GM18867 (cell line): ENCODE measurements at regions not wholly inside any gene's neighbourhood (a gene's known extent, or its start where the extent isn't known, plus 50 kb on each side); places are given as distances from the start of the nearest gene placed in this dataset.

Source experiments
- ATAC-seq: cut with Tn5 transposase; IDR thresholded peaks from one replicate; pipeline ENCODE4 v1.9.1; 2021; ENCODE audit warnings: mild to moderate bottlenecking, moderate library complexity; ENCODE audit not compliant: unreplicated experiment

- no peak for ATAC-seq
These were observed 567.0 kb upstream of the MCTP2 start for GRCh38 chr15:93664213-93664956.

GRCh38 chr15:93662162-93662885 lies 569.0 kb upstream of the MCTP2 start:
- no peak for ATAC-seq

GRCh38 chr15:93658026-93658816 lies 569.2 kb upstream of the RGMA start:
- no peak for ATAC-seq

DNA sequence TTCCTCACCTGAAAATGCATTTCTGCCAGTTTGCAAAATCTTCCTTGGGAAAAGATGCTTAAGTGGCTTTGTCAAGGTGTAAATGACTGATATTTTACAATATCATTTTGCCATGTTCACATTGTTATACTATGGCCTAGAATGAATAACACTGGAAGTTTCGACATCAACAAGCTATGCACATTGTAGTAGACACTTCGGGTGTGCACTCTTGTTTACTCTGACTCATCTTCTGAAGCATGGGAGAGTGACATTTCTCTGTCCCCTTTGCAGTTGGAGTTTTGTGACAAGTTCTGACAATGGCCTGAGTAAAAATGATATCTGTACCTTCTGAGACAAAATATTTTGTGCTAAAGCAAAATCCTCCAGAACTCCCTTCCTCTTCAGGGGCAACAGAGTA lies 567.0 kb upstream of the RGMA start:
- no peak for ATAC-seq

DNA sequence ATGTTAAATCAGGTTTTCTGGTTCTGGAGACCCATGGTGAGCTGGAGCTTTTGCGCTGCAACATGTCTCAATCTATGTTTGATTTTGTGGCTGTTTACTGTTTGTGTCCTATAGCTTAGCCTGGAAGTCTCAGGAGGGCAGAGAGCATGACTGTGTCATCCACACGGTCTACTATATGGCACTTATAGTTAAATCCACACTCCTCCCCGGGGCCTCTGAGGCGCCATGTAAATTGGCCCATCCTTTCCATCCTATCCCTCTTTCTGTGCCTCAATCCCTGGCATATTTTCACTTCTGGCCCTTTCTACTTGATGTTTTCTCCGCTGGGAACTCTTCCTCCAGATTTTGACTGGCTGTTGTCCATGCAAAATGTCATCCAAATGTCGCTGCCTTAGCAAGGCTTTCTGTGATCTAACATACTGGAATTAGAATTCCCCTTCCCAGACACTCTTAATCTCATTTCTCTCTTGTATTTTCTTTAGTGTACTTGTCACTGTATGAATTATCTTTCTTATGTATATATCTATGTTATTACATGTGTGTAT lies 560.8 kb upstream of the RGMA start:
- no peak for ATAC-seq

DNA sequence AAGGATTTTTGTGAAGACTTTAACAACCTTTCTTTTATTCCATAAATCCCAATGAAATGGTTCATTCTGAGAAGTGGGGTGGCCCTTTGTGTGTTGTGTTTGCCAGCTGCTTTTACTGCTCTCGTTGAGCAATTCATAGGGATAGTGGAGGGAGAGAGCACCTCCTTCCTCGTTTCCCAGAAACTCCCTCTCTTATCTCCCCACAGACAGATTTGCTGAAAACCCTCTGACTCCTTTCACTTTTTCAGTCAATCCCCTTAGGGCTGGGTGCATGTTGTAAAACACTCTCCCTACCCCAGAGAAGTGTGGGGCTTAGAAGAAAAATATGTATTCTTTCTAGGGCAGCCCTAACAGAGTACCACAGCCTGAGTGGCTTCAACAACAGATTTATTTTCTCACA lies 557.2 kb upstream of the RGMA start:
- no peak for ATAC-seq

DNA sequence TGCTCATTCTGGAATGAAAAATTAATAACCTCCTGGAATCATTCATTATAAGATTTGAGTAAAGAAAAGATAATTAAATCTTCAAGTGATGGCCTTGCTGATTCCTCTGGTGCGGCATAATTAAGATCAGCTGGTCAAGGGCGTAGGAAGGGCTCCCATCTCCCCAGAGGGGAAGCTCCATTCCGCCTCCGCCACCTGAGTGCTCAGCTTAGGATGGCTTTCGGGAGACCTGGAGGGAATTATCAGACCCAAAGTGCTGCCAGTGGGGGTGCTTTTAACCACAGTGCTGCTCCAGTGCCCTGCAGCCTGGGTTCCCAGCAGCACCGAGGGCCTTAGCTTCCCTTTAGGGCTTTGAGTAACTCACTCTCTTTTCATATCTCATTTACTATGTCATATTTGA lies 556.6 kb upstream of the RGMA start:
- no peak for ATAC-seq

GRCh38 chr15:93644595-93644994 lies 555.6 kb upstream of the RGMA start:
- ATAC-seq: no peak

GRCh38 chr15:93640411-93640962 lies 551.5 kb upstream of the RGMA start:
- ATAC-seq: no peak

GRCh38 chr15:93631958-93632618 lies 543.1 kb upstream of the RGMA start:
- ATAC-seq: no peak

- ATAC-seq: no peak
These were observed 530.6 kb upstream of the RGMA start for GRCh38 chr15:93619597-93619996.

DNA sequence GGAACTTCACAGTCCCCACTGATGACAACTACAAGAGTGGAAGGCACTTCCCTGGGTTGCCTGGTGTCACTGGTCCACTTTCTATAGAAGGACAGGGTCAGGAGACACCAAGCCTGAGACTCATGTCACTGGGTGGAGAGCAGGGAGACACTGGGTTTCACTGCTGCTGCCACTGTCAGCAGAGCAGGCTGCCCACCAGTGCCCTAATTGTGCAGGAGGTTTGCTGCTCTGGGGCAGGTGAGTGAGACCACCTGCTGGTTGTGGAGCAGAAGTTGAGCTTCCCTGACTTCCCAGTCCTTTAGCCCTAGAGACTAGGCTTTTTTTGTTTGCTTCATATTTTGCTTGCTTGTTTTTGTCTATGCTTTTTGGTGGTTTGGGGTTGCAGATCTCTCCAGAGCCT lies 528.4 kb upstream of the RGMA start:
- no peak for ATAC-seq

GRCh38 chr15:93614386-93615104 lies 525.5 kb upstream of the RGMA start:
- no peak for ATAC-seq

- ATAC-seq: no peak
These were observed 524.4 kb upstream of the RGMA start for GRCh38 chr15:93613386-93613785.

DNA sequence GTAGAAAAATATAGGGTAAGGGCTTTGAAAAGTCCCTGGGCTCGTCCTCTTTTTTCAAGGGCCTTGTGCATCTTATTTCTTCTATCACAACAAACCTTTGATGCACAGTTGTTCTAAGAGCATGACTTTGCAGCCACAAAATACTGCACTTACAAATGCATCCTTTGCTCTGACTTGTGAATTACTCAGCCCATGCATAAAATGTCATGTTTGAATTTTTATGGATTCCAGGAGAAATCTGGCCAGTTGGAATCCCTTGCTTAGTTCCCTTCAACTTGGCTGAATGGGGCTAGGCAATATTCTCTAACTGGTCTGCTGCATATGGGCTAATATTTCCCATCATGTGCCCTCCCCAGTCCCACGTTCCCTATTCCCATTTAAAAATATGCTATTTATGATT lies 523.9 kb upstream of the RGMA start:
- no peak for ATAC-seq

- no peak for ATAC-seq
These were observed 521.9 kb upstream of the RGMA start for GRCh38 chr15:93610944-93611343.

- ATAC-seq: no peak
These were observed 519.7 kb upstream of the RGMA start for GRCh38 chr15:93608643-93609148.

GRCh38 chr15:93603550-93603949 lies 514.5 kb upstream of the RGMA start:
- no peak for ATAC-seq

DNA sequence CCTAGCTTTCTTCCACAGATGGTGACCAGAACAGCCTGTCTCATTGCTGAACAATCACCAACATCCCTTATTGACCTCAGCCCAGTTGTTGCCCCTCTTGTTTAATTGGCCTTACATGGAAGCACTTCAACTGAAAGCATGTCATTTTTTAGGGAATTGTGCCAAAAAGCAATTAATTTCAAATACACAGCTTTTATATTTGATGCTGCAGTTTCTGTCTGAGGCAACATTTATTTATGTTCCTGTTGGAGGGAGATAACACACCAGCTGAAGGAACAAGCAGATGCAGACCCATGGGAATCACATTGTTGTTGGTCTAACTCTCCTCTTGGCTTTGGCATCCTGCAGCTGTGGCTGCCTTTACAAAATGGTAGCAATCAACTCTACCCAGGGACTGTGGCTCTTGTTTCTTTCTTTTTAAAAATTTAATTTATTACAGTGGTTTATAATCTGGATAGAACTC lies 498.1 kb upstream of the RGMA start:
- no peak for ATAC-seq

DNA sequence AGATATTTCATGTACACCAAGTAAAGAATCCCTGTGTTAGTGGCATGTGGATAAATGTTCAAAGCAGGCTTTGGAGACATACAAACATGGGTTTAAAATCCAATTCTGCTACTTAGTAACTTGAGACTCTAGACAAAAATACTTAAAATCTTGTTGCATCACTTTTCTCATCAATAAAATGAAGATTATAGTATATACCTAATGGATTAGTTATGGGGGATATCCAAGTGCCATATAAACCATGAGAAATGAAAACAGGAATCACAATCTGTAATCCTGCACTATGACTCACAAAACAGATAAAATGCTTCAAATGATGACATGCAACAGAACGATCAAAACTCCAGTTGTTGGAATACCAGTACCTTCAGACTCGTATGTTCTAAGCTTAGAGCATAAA lies 496.0 kb upstream of the RGMA start:
- no peak for ATAC-seq
